ENCODE measurements at regions not wholly inside any gene's neighbourhood (a gene's known extent, or its start where the extent isn't known, plus 50 kb on each side); places are given as distances from the start of the nearest gene placed in this dataset.

DNA sequence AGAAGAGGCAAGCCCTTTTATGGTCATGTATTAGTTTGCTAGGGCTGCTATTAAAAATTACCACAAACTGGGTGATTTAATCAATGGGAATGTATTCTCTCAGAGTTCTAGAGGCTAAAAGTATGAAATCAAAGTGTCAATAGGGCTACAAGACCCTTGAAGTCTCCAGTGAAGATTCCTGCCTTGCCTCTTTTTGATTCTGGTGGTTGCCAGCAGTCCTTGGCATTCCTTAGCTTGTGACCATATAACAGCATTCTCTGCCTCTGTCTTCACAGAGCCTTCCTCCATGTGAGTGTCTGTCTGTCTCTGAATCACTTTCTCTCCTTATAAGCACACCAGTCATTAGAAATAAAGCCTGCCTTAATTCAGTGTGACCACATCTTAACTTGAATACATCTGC, 282.7 kb downstream of the KCNN2 start:
- no peak for DNase-seq

DNA sequence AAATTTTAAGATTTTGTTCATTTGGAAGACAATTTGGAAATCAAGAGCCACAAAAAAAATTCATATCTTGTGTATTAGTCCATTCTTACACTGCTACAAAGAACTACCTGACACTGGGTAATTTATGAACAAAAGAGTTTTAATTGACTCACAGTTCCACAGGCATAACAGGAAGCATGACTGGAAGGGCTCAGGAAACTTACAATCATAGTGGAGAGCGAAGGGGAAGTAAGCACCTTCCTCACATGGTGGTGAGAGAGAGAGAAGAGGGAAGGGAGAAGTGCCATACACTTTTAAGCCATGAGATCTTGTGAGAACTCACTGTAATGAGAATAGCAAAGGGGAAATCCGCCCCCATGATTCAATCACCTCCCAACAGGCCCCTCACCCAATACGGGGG, 274.4 kb downstream of the KCNN2 start:
- no peak for DNase-seq

DNA sequence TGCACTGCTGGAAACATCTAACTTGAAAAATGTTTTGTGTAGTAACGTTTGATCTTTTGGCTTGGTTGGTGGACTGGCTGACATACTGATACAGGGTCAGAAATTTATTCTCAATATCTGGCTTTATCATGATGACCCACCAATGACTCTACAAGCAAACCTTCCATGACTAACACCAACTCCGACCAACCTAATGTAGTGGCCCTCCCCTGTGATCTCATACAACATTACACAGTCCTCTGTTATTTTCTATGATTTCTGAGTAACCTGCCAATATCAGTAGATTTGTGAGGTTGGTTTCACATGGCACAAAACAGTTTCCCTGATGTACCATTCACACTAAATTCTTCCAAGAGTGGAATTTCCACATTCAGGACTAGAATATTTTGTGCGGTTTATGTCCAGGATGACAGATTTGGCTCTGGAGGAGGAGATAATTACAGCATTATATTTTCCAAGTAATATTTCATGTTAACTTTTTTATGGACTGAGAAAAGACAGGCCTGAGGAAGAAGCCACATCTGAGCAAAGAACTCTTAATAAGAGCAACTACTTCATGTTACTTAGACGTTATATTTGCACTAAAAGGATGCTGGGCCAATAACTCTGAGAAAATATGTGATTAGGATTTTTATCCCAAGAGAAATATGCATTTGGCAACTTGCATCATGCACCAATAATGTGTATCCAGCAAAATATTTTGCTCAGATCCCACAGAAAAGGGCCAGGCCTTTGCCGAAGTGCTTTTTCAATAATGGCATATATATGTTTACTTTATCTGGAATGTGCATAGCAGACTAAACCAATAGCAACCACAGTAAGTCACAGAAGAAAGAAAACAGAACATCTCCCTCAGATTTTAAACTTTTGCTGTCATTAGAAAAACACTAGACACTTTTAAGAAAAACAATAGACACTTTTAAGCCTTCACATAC, 273.4 kb downstream of the KCNN2 start:
- no peak for DNase-seq

DNA sequence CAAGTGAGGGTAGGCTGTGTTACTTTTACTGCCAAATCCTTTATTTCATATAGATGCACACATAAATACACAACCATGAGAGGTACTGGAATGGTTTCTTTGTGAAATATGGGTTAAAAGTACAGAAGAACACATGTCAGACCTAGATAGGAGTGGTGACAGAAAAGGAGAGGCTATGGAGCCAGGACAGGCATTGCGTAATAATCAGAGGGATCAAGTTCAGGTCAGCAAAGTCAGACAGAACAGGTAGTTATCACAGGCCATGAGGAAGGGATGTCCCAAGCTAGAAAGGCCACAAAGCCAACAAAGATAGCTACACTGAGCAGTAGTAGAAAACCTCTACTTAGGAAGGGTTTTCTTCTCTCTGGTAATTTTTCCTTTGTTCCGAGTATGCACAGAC, 272.6 kb downstream of the KCNN2 start:
- DNase-seq: no peak

DNA sequence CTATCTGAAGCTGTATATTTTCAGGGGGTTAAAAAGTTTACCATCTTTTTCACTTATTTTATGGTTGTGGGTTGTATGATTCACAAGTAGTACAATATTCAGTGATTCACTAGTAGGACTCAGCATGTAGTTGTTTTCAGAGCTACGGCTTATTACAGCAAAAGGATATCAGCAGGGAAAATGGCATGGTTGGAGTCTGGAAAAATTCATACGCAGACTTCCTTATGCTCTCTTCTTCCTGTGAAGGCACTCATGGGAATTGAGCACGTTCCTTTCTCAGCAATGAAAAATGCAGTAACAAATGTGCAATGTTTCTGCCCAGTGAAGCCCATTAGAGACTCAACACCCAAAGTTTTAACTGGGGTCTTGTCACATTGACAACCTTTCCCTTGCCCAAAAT, 250.5 kb downstream of the KCNN2 start:
- no peak for DNase-seq

DNA sequence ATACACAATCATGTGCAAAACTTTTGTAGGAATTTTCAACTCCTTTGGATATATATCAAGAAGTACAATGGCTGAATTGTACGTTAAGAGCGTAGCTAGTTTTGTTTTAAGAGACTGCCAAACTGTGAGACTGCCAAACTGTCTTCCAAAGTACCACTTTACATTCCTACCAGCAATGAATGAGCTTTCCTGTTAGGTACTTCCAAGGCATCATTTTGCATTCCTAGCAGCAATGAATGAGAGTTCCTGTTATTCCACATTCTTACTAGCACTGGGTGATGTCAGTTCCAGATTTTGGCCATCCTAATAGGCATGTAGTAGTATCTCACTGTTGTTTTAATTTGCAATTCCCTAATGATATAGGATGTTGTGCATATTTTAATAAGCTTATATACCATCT, 219.3 kb downstream of the KCNN2 start:
- DNase-seq: no peak

DNA sequence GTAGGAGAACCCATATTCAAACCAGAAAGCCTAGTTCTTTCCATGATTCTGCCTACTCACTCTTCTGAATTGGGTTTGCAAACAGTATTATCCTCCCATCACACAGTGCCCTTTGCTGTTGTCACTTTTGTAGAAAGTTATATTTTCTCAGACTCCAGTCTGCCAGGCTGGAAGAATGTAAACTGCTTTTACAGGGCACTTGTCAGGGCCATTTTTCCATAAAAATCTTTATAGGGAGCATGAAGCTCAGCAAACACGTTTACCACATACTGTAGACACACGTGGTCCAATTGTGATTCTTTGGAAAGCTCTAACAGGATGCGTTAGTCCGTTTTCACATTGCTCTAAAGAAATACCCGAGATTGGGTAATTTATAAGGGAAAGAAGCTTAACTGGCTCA, 204.0 kb downstream of the KCNN2 start:
- no peak for DNase-seq

DNA sequence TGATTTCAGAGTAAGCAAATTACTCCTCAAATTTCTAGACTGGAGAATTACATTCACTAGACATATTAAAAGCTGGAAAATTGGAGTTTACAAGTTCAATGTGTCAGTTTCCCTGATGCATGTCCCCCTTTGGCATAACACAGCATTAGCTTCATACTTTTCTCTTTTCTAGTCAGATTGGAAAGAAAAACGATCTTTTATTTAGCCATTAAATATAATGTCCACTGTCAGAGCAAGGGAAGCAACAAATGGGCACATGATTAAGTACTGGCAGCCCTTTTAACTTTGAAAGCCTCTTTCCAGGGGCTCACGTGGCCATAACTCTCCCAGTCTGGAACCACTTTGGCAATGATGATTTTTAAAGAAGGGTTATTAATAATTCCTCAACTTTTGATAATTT, 203.3 kb downstream of the KCNN2 start:
- no peak for DNase-seq

DNA sequence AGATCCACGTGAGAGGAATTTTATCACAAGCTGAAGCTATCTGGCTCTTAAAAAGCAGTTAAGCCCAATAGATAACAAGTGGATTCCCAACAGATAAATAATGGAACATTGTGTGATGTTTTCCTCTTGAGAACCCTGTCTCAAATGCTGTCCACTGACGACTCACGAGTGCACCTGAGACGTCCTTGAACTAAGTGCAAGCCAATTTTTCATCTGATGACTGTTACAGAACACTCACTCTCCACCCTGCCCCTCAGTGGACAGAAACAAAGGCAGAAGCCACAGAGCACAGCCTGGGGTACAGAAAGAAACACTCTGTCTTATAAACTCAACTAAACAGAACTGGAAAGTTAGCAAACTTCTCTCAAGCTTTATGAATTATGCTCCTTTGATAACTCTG, 199.5 kb downstream of the KCNN2 start:
- no peak for DNase-seq

Measured in NCI-H2171 treated with DMSO at 0.1 percent for 48 hours (cell line).